Gastrocnemius medialis (tissue), 4 donors: ENCODE measurements at regions not wholly inside any gene's neighbourhood (a gene's known extent, or its start where the extent isn't known, plus 50 kb on each side); places are given as distances from the start of the nearest gene placed in this dataset.
A peak's percentile ranks its signal among the peaks of the same experiment; 100 is the strongest.

Experiments
- ATAC-seq, 2 donors: fragments of 150-250 bp; one replicate each; pipeline ENCODE4 v1.9.1; 2016
- DNase-seq, 2 donors: peaks; one replicate each; pipeline ENCODE4 v3.0.0-alpha.2; 2019
- H3K27ac ChIP-seq, 4 donors: fragments of 200-600 bp; sonication (generic); 1 replicate in 1 of 4; 2 replicates in 3 of 4; pipeline ENCODE4 v1.5.1; 2016 to 2018; ENCODE audit warnings: mild to moderate bottlenecking in 2 of 4, moderate library complexity in 1 of 4
- H3K27me3 ChIP-seq, 3 donors: fragments of 200-600 bp; sonication (generic) in 2 of 3; 1 replicate in 1 of 3; 2 replicates in 2 of 3; pipeline versions ENCODE4 v1.5.1 to v1.6.0; 2016 to 2019; ENCODE audit warnings: mild to moderate bottlenecking in 1 of 3, moderate library complexity in 1 of 3
- H3K36me3 ChIP-seq, 2 donors: fragments of 200-600 bp; sonication (generic) in 1 of 2; one replicate each; pipeline ENCODE4 v1.5.1; 2017 to 2018
- H3K4me1 ChIP-seq, 2 donors: fragments of 200-600 bp; sonication (generic) in 1 of 2; one replicate each; pipeline ENCODE4 v1.5.1; 2016 to 2017; ENCODE audit warnings: mild to moderate bottlenecking in 2 of 2
- H3K4me3 ChIP-seq, 4 donors: fragments of 200-600 bp; sonication (generic) in 3 of 4; 1 replicate in 1 of 4; 2 replicates in 3 of 4; pipeline ENCODE4 v1.5.1; 2016 to 2019; ENCODE audit warnings: mild to moderate bottlenecking in 2 of 4
- H3K9me3 ChIP-seq, 3 donors: fragments of 200-600 bp; sonication (generic) in 2 of 3; 1 replicate in 1 of 3; 2 replicates in 2 of 3; pipeline ENCODE4 v1.5.1; 2016 to 2019
- POLR2A ChIP-seq, 2 donors: fragments of 450-650 bp; IDR thresholded peaks; one replicate each; pipeline ENCODE4 v1.6.1; 2017; ENCODE audit warnings: antibody characterized with exemption in 2 of 2, mild to moderate bottlenecking in 2 of 2, moderate library complexity in 2 of 2
- in situ Hi-C, 4 donors: fragments of 200-750 bp; cut with MboI; loops; one replicate each; pipeline versions ENCODE4 v1.15.0 to v1.8.0; 2017; ENCODE audit warnings: low sequenced_read_pairs in 4 of 4
- intact Hi-C: fragments of 100-400 bp; cut with DNase I; formaldehyde crosslinking; loops from one replicate; pipeline ENCODE4 v1.15.1; 2023; ENCODE audit warnings: low total_unique reads
- TF ChIP-seq, protein P1 (sequence below), 5 experiments: fragments of 450-650 bp in 3 of 5; fragments of 200-600 bp in 2 of 5; sonication (generic) in 2 of 5; IDR thresholded peaks in 4 of 5; conservative IDR thresholded peaks in 1 of 5; 1 replicate in 4 of 5; 2 replicates in 1 of 5; pipeline ENCODE4 v1.5.1; 2016 to 2019; ENCODE audit warnings: antibody characterized with exemption in 5 of 5, mild to moderate bottlenecking in 3 of 5, moderate library complexity in 3 of 5

DNA sequence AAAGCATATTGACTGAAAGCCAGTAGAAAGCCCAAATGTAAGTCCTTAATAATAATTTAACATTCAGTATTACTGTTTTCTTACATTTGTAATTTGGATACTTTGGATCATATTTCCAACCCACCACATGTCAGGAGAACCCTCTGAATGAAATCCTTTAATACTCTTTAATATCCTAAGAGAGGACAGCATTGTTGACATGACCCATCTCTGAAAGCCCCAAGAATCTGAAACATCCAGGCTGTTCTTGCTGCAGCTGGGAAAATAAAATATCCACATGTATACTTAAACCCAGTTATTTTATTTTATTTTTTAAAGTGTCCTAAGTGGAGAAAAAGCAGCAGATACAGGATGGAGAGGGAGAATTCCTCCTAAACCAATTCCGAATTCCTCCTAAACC, 130.8 kb upstream of the RIPOR2 start:
- no peaks in the 10 kb centered on the region for H3K9me3 ChIP-seq
- TF ChIP-seq, protein P1, sequence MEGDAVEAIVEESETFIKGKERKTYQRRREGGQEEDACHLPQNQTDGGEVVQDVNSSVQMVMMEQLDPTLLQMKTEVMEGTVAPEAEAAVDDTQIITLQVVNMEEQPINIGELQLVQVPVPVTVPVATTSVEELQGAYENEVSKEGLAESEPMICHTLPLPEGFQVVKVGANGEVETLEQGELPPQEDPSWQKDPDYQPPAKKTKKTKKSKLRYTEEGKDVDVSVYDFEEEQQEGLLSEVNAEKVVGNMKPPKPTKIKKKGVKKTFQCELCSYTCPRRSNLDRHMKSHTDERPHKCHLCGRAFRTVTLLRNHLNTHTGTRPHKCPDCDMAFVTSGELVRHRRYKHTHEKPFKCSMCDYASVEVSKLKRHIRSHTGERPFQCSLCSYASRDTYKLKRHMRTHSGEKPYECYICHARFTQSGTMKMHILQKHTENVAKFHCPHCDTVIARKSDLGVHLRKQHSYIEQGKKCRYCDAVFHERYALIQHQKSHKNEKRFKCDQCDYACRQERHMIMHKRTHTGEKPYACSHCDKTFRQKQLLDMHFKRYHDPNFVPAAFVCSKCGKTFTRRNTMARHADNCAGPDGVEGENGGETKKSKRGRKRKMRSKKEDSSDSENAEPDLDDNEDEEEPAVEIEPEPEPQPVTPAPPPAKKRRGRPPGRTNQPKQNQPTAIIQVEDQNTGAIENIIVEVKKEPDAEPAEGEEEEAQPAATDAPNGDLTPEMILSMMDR (IDR thresholded peaks at IDR 0.05 in 4 of 5, conservative IDR thresholded peaks at IDR 0.05 in 1 of 5), result no peak
- TF ChIP-seq POLR2A (IDR thresholded peaks at IDR 0.05), result no peak
- H3K4me3 ChIP-seq, result no peak overlapping the region
- intact Hi-C loops, result no loop called here
- H3K36me3 ChIP-seq, result no peaks in the 10 kb centered on the region
- no peak for ATAC-seq
- in situ Hi-C loops, result loop anchor here in 2 of 4 donors (5.0 to 25.0 kb wide), 3 partner anchors 204 to 482 kb away; no protein-coding TSS in a partner anchor
- H3K27ac ChIP-seq, result no peak overlapping the region
- no peak for DNase-seq
- no peaks in the 10 kb centered on the region for H3K4me1 ChIP-seq
- H3K27me3 ChIP-seq, result no peaks in the 10 kb centered on the region

DNA sequence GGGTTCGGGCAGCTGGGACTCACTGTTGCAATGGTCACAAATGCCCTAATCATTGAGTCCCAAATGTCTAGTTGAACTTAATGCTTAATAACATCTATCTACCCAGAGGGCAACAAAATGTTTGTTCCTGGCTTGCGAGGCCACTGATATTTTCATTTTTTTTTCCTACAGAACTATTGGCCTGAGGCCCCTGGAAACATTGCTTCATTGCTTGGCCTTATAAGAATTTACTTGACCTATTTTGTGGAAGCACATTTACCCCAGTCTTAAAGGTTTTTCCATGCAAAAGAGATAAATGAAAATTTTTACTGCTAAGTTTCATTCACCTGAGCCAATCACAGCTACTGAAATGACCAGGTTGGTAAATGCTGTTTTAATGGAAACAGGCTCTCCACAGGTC, 133.1 kb upstream of the RIPOR2 start:
- H3K36me3 ChIP-seq, result no peaks in the 10 kb centered on the region
- in situ Hi-C loops, result loop anchor here in 2 of 4 donors (5.0 to 25.0 kb wide), 3 partner anchors 207 to 484 kb away; no protein-coding TSS in a partner anchor
- ATAC-seq, result no peak

DNA sequence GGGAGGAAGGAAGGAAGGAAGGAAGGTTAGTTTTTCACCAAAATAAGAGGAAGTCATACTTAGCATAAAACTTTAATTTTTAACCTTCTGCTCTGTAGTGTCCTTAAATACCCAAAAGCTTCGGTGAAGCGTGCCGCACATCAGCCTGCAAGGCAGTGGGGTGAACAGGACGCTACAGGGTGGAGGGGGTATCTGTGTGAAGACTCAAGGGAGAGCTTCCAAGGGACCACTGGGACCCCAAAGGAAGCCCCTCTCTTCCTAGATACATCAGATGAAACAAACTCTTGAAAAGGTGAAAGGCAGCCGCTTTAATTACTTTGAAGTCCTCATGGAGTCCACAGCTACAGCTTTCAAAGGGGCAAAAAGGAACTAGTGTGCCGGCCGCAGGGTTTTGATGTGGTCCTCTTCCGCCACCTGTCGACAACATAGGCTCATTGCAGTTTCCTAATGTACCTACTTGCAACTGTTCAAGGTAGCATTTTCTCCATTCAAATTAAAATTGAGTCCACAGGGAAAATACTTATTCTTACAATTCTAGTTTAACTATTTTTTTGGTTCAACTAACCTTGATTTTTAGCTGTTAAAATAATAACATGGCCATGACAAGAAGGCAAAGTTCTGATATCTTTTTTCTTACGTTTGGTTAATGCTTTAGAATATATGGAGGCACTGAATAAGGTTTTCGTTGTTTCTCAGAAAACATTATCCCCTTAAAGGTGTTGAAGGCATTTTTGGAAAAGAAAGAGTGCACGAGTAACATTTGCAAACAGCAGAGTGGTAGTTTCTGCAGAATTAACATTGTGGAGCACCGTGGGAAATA, 135.0 kb upstream of the RIPOR2 start:
- Histone ChIP-seq H3K27ac (no peak overlapping the region), H3K9me3 (no peaks in the 10 kb centered on the region), H3K27me3 (no peaks in the 10 kb centered on the region), H3K36me3 (no peaks in the 10 kb centered on the region), H3K4me3 (peak overlapping the region in 1 of 4 donors; percentile 25), H3K4me1 (no peaks in the 10 kb centered on the region)
- TF ChIP-seq, protein P1 (IDR thresholded peaks at IDR 0.05 in 4 of 5, conservative IDR thresholded peaks at IDR 0.05 in 1 of 5), result peak; percentile 62 to 92 (median 77)
- no peak for TF ChIP-seq POLR2A (IDR thresholded peaks at IDR 0.05)
- DNase-seq (peak; percentile 42 to 54), ATAC-seq (peak; percentile 80 to 86)
- intact Hi-C loops (loop anchor here (1.0 to 5.0 kb wide), 2 partner anchors 214 to 488 kb away; no protein-coding TSS in a partner anchor), in situ Hi-C loops (loop anchor here (5.0 to 25.0 kb wide), 3 partner anchors 213 to 483 kb away; no protein-coding TSS in a partner anchor)

More for the DNA sequence above, 133.1 kb upstream of the RIPOR2 start:
- intact Hi-C loops, result no loop called here
- H3K4me3 ChIP-seq, result no peak overlapping the region
- H3K27ac ChIP-seq, result no peak overlapping the region
- H3K9me3 ChIP-seq, result no peaks in the 10 kb centered on the region
- DNase-seq, result no peak
- H3K4me1 ChIP-seq, result no peaks in the 10 kb centered on the region
- TF ChIP-seq POLR2A (IDR thresholded peaks at IDR 0.05), result no peak
- TF ChIP-seq, protein P1 (IDR thresholded peaks at IDR 0.05 in 4 of 5, conservative IDR thresholded peaks at IDR 0.05 in 1 of 5), result no peak
- H3K27me3 ChIP-seq, result no peaks in the 10 kb centered on the region

DNA sequence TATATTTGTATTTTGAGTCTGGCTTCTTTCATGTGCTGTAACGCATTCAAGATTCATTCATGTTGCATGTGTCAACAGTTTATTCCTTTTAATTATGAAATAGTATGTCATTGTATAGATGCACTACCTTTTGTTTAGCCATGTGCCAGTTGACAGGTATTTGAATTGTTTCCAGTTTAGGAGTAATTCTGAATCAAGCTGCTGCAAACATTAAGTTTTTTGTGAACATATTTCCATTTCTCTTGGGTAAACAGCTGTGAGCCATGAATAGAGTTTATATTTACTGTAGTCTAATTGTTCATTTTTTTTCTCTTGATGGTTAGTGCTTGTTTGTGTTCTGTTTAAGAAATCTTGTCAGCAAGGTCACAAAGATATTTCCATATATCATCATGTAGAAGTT, 142.4 kb upstream of the RIPOR2 start:
- in situ Hi-C loops (loop anchor here in 2 of 4 donors (10.0 kb wide), 1 partner anchor 223 kb away; no protein-coding TSS in a partner anchor), intact Hi-C loops (no loop called here)
- DNase-seq, result no peak
- no peak for ATAC-seq
- Histone ChIP-seq H3K4me3 (no peak overlapping the region), H3K36me3 (no peaks in the 10 kb centered on the region), H3K9me3 (no peaks in the 10 kb centered on the region), H3K27me3 (no peaks in the 10 kb centered on the region), H3K27ac (no peak overlapping the region), H3K4me1 (no peaks in the 10 kb centered on the region)
- TF ChIP-seq, protein P1 (IDR thresholded peaks at IDR 0.05 in 4 of 5, conservative IDR thresholded peaks at IDR 0.05 in 1 of 5), result no peak
- no peak for TF ChIP-seq POLR2A (IDR thresholded peaks at IDR 0.05)
